ENCODE measurements at regions not wholly inside any gene's neighbourhood (a gene's known extent, or its start where the extent isn't known, plus 50 kb on each side); places are given as distances from the start of the nearest gene placed in this dataset.

DNA sequence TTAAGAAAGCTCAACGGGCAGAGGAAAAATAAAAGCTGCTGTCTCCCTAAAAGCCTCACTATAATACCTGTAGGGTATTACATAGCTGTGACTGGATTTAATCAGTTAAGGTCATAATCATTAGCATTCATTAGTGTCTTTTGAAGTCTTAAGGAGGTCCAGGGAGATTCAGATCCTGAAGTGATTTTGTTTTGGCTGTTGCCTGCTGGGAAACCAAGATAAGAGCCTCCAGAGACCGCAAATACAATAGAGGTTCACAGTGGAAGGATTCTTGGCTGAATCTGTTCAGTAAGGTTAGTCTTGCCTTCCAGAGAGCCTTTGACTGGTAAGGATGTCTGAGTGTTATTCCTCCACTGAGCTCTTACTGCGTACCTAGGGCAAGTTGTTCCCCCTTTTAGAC, 54.0 kb upstream of the TNFRSF19 start (continued):
- no peak for TF ChIP-seq ETS1 (IDR thresholded peaks at IDR 0.05)
- no peak for TF ChIP-seq NANOG (IDR thresholded peaks at IDR 0.05; ENCODE audit: borderline replicate concordance)

DNA sequence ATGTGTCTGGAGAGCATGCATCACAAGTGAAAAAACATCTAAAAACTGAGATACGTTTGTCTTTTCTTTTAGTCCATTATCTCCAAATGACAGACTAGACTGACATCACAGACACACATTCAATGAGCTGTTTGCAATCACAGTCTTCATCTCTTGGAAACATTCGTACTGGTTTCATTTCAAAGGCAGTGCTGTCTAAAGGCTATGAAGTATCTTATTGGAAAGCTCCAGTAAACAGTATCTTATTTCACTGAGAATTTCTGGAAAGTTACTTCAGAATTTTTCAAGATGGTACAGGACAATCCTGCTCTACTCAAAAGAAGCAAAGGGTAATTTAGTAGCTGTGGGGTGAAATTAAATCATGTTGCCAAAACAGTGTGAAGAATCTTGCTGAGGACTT, 53.5 kb upstream of the TNFRSF19 start:
- Mint-ChIP-seq H3K36me3 (ENCODE audit: low read depth) (no peaks in the 10 kb centered on the region), H3K9me3 (no peaks in the 10 kb centered on the region), H3K27ac (no peak overlapping the region), H3K27me3 (ENCODE audit: insufficient read depth, low read depth, poor library complexity) (peaks cover 3% of the 10 kb centered on the region), H3K4me3 (no peak overlapping the region), H3K4me1 (peaks cover 4% of the 10 kb centered on the region; the same call in 2 of the 3 replicates)
- no peak overlapping the region for H2AFZ ChIP-seq
- H3K27ac ChIP-seq (ENCODE audit: low read depth), result no peak overlapping the region
- DNase-seq (ENCODE audit: low spot score) (no peak), ATAC-seq (no peak)
- H3K36me3 ChIP-seq (ENCODE audit: insufficient read depth), result no peaks in the 10 kb centered on the region
- no peaks in the 10 kb centered on the region for H3F3A ChIP-seq (replicated peaks; ENCODE audit: low read depth)
- H3K27me3 ChIP-seq (ENCODE audit: insufficient read depth), result no peaks in the 10 kb centered on the region
- H3K4me1 ChIP-seq (ENCODE audit: insufficient read depth), result no peaks in the 10 kb centered on the region
- no peaks in the 10 kb centered on the region for H3K9me2 ChIP-seq (ENCODE audit: insufficient read depth)
- H3K79me2 ChIP-seq (replicated peaks; ENCODE audit: insufficient read depth), result no peaks in the 10 kb centered on the region
- H3K4me2 ChIP-seq, result no peak overlapping the region
- H3K4me3 ChIP-seq, result no peak overlapping the region
- H4K20me1 ChIP-seq (replicated peaks; ENCODE audit: insufficient read depth), result no peaks in the 10 kb centered on the region
- no peak for TF ChIP-seq STAT1 (IDR thresholded peaks at IDR 0.05; ENCODE audit: unreplicated experiment)
- TF ChIP-seq ZNF462 (CRISPR knock-in tag; IDR thresholded peaks at IDR 0.05), result no peak
- TF ChIP-seq ETS1 (IDR thresholded peaks at IDR 0.05), result no peak
- no peak for TF ChIP-seq POLR2AphosphoS5 (IDR thresholded peaks at IDR 0.05; ENCODE audit: low read depth)
- no peak for TF ChIP-seq EZH2phosphoT487 (IDR thresholded peaks at IDR 0.05; ENCODE audit: unreplicated experiment)
- TF ChIP-seq ZNF331 (CRISPR knock-in tag; IDR thresholded peaks at IDR 0.05; ENCODE audit: low read depth), result no peak
- TF ChIP-seq EZH2 (IDR thresholded peaks at IDR 0.05; ENCODE audit: low read depth, unreplicated experiment), result no peak
- TF ChIP-seq CREB1 (CRISPR knock-in tag; IDR thresholded peaks at IDR 0.05; ENCODE audit: low read depth), result no peak
- no peak for TF ChIP-seq NANOG (IDR thresholded peaks at IDR 0.05; ENCODE audit: borderline replicate concordance)
- TF ChIP-seq JUNB (IDR thresholded peaks at IDR 0.05; ENCODE audit: unreplicated experiment), result no peak
- no peak for TF ChIP-seq ZNF114 (CRISPR knock-in tag; IDR thresholded peaks at IDR 0.05)
- no peak for TF ChIP-seq REST (IDR thresholded peaks at IDR 0.05; ENCODE audit: unreplicated experiment)

Data from GM23338 (cell line).